K562 (cell line): ENCODE measurements at regions not wholly inside any gene's neighbourhood (a gene's known extent, or its start where the extent isn't known, plus 50 kb on each side); places are given as distances from the start of the nearest gene placed in this dataset.

Experiments used
- ATAC-seq: fragments of 200-7000 bp; cut with Tn5 transposase; 3 replicates; pipeline ENCODE4 v1.9.1; 2020; ENCODE audit warnings: moderate library complexity
- BruUV-seq: library from RNA; stranded (reverse); fragments of 400-500 nt; replicated peaks from 2 replicates; lab custom pipeline; 2021; lab: Mats Ljungman, UMichigan
- CTCF ChIA-PET: fragments of 300-600 bp; formaldehyde crosslinking; extraction: SDS; loops from one replicate; lab custom pipeline; 2021; ENCODE audit warnings: low intra/inter-chr PET ratio; lab: Yijun Ruan, JAX
- POLR2A ChIA-PET: fragments of 300-600, 350-650 bp; sonication (Branson Sonifier 250); formaldehyde crosslinking; extraction: SDS; loops from one replicate; lab custom pipeline; 2021; ENCODE audit warnings: antibody characterized with exemption, inconsistent platforms; lab: Yijun Ruan, JAX
- DNase-seq, 4 experiments: peaks; one replicate each; pipeline versions ENCODE4 v3.0.0 to v3.0.0-alpha.2; 2011 to 2018; ENCODE audit warnings: low spot score in 3 of 4, mixed read lengths in 3 of 4; ENCODE audit errors: extremely low read depth in 1 of 4
- FAIRE-seq: peaks from 2 replicates; lab custom pipeline; 2011; peaks lifted over from hg19 to GRCh38; lab: Jason Lieb, UNC
- H2AFZ ChIP-seq: 2 replicates; pipeline ENCODE4 v1.6.0; 2011; ENCODE audit warnings: low read depth, low read length, control low read depth, inconsistent platforms
- H3K27ac ChIP-seq: fragments of 200-600 bp; 3 replicates; pipeline ENCODE4 v1.8.0; 2011; ENCODE audit warnings: low read depth, mild to moderate bottlenecking, control low read depth, inconsistent platforms, low read length, moderate library complexity, mixed read lengths; ENCODE audit errors: extremely low read depth
- H3K27me3 ChIP-seq, 2 experiments: fragments of 300-600 bp in 1 of 2; 2 replicates in 1 of 2; 3 replicates in 1 of 2; pipeline versions ENCODE4 v1.6.0 to v1.8.0; 2011; ENCODE audit warnings: inconsistent platforms in 2 of 2, low read length in 2 of 2, mild to moderate bottlenecking in 1 of 2, mixed read lengths in 1 of 2, moderate library complexity in 1 of 2; ENCODE audit not compliant: control insufficient read depth in 2 of 2, insufficient read depth in 2 of 2
- H3K36me3 ChIP-seq: fragments of 300-600 bp; 3 replicates; pipeline ENCODE4 v1.8.0; 2011; ENCODE audit warnings: mild to moderate bottlenecking, low read length, inconsistent platforms; ENCODE audit not compliant: control insufficient read depth, insufficient read depth
- H3K4me1 ChIP-seq, 2 experiments: fragments of 200-600 bp in 1 of 2; replicated peaks in 1 of 2; 2 replicates in 1 of 2; 3 replicates in 1 of 2; pipeline versions ENCODE4 v1.5.1 to v1.8.0; 2011; ENCODE audit warnings: inconsistent platforms in 2 of 2, low read length in 2 of 2, mild to moderate bottlenecking in 1 of 2, mixed read lengths in 1 of 2, moderate library complexity in 1 of 2; ENCODE audit not compliant: control insufficient read depth in 2 of 2, insufficient read depth in 2 of 2
- H3K4me2 ChIP-seq: 2 replicates; pipeline ENCODE4 v1.6.1; 2011; ENCODE audit warnings: low read length, control low read depth, inconsistent platforms, mixed read lengths; ENCODE audit not compliant: insufficient read depth
- H3K4me3 ChIP-seq: fragments of 200-600 bp; sonication (generic), shearing (Covaris generic); 2 replicates; pipeline ENCODE4 v1.5.1; 2016; ENCODE audit warnings: control low read depth, inconsistent platforms
- H3K79me2 ChIP-seq: fragments of 200-600 bp; 3 replicates; pipeline ENCODE4 v1.8.0; 2011; ENCODE audit warnings: low read length, inconsistent platforms; ENCODE audit not compliant: control insufficient read depth, insufficient read depth
- H3K9ac ChIP-seq, 2 experiments: 2 replicates each; pipeline versions ENCODE4 v1.6.0 to v1.6.1; 2011; ENCODE audit warnings: low read depth in 2 of 2, low read length in 2 of 2, control low read depth in 1 of 2, inconsistent platforms in 1 of 2, mild to moderate bottlenecking in 1 of 2, mixed read lengths in 1 of 2; ENCODE audit not compliant: insufficient read depth in 1 of 2
- H3K9me1 ChIP-seq: one replicate; pipeline ENCODE4 v1.6.0; 2011; ENCODE audit warnings: inconsistent platforms, mild to moderate bottlenecking, low read length, moderate library complexity; ENCODE audit not compliant: control insufficient read depth, insufficient read depth
- H3K9me3 ChIP-seq: replicated peaks from 2 replicates; pipeline ENCODE4 v1.5.1; 2011; ENCODE audit warnings: low read depth, low read length, inconsistent platforms; ENCODE audit not compliant: control insufficient read depth, insufficient read depth
- H4K20me1 ChIP-seq: replicated peaks from 2 replicates; pipeline ENCODE4 v1.6.1; 2011; ENCODE audit warnings: low read length, inconsistent platforms, mixed read lengths; ENCODE audit not compliant: control insufficient read depth, insufficient read depth
- ARID2 ChIP-seq: fragments of 450-650 bp; IDR thresholded peaks from 2 replicates; pipeline ENCODE4 v1.6.1; 2017; ENCODE audit warnings: antibody characterized with exemption, mild to moderate bottlenecking
- ATF7 ChIP-seq: fragments of 450-650 bp; IDR thresholded peaks from 2 replicates; pipeline ENCODE4 v1.7.1; 2014; ENCODE audit warnings: mild to moderate bottlenecking, moderate library complexity
- DNMT1 ChIP-seq: fragments of 450-650 bp; IDR thresholded peaks from 2 replicates; pipeline ENCODE4 v1.6.1; 2016; ENCODE audit warnings: antibody characterized with exemption, mild to moderate bottlenecking
- ETV6 ChIP-seq, 3 experiments: fragments of 150-350 bp in 1 of 3; sonication (generic) in 1 of 3; formaldehyde crosslinking in 1 of 3; IDR thresholded peaks; 2 replicates each; pipeline versions ENCODE4 v1.6.1 to v1.8.0; 2014 to 2022; ENCODE audit warnings: borderline replicate concordance in 2 of 3, low read depth in 2 of 3, antibody characterized with exemption in 1 of 3, low read length in 1 of 3, mild to moderate bottlenecking in 1 of 3, missing genetic modification reagents in 1 of 3
- ILK ChIP-seq: fragments of 450-650 bp; IDR thresholded peaks from 2 replicates; pipeline ENCODE4 v1.6.1; 2016; ENCODE audit warnings: missing genetic modification characterization, low read depth, mild to moderate bottlenecking, missing compliant biosample characterization, moderate library complexity, borderline replicate concordance
- MIER1 ChIP-seq: fragments of 450-650 bp; IDR thresholded peaks from 2 replicates; pipeline ENCODE4 v1.6.1; 2016; ENCODE audit warnings: antibody characterized with exemption, mild to moderate bottlenecking, low read depth
- SMARCA5 ChIP-seq: fragments of 450-650 bp; IDR thresholded peaks from 2 replicates; pipeline ENCODE4 v1.6.1; 2016
- TEAD1 ChIP-seq, 2 experiments: fragments of 450-650 bp in 1 of 2; sonication (generic) in 1 of 2; formaldehyde crosslinking; IDR thresholded peaks; 2 replicates each; pipeline versions ENCODE4 v1.4.0 to v1.8.0; 2020 to 2022; ENCODE audit warnings: mild to moderate bottlenecking in 2 of 2, missing genetic modification reagents in 1 of 2
- ZKSCAN1 ChIP-seq: fragments of 150-350 bp; IDR thresholded peaks from 2 replicates; pipeline ENCODE4 v1.6.1; 2016; ENCODE audit warnings: low read depth, low read length
- WGBS: fragments of 100-300 bp; shearing (Covaris generic); methylation state at CpG from one replicate; pipeline ENCODE4 v1.1.6; 2016; ENCODE audit warnings: low coverage, mixed read lengths; ENCODE audit not compliant: insufficient coverage; ENCODE audit errors: missing lambda C conversion rate; 5-methylcytosine and 5-hydroxymethylcytosine counted together
- in situ Hi-C: fragments of 300-500 bp; cut with MboI; formaldehyde crosslinking; loops from 4 replicates; pipeline ENCODE4 v1.15.0; 2018; ENCODE audit warnings: inconsistent platforms, mixed read lengths
- intact Hi-C: fragments of 100-400 bp; cut with micrococcal nuclease; formaldehyde crosslinking; loops from 2 replicates; pipeline ENCODE4 v1.14.2; 2022
- TF ChIP-seq, protein P1 (sequence below), 2 experiments: fragments of 250-450 bp in 1 of 2; fragments of 450-650 bp in 1 of 2; sonication (Bioruptor Pico) in 1 of 2; IDR thresholded peaks; 2 replicates each; pipeline versions ENCODE4 v1.6.1 to v1.8.0; 2016 to 2021; ENCODE audit warnings: mild to moderate bottlenecking in 2 of 2, moderate library complexity in 2 of 2, missing compliant biosample characterization in 1 of 2, missing genetic modification characterization in 1 of 2
- TF ChIP-seq, protein P2 (sequence below): sonication (generic); formaldehyde crosslinking; IDR thresholded peaks from 2 replicates; pipeline ENCODE4 v1.8.1; 2023; ENCODE audit warnings: mild to moderate bottlenecking, missing genetic modification reagents

DNA sequence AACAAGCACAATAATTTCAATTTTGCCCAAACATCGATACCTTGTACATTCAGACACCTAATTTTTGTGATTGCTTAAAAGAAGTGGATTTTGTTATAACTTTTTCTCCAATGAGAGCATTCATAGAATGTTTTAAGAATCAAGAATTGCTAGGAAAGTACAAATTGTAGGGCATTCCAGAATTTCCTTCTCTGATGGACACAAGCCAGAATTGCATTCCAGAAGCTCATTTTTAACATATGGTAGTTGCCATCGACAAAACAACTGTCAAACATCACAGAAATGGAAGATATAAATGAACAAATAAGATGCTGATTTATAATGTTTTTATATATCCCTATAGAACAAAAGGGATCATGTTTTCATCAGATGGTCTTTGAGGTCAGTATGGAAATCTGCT, 258.4 kb upstream of the NPVF start (continued):
- TF ChIP-seq SMARCA5 (no peak), ILK (tag) (no peak), DNMT1 (no peak), ARID2 (no peak)
- TF ChIP-seq, protein P1, sequence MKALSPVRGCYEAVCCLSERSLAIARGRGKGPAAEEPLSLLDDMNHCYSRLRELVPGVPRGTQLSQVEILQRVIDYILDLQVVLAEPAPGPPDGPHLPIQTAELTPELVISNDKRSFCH (CRISPR knock-in tag; IDR thresholded peaks at IDR 0.05): no peak
- TF ChIP-seq, protein P1 (tag; IDR thresholded peaks at IDR 0.05): no peak
- TF ChIP-seq, protein P2, sequence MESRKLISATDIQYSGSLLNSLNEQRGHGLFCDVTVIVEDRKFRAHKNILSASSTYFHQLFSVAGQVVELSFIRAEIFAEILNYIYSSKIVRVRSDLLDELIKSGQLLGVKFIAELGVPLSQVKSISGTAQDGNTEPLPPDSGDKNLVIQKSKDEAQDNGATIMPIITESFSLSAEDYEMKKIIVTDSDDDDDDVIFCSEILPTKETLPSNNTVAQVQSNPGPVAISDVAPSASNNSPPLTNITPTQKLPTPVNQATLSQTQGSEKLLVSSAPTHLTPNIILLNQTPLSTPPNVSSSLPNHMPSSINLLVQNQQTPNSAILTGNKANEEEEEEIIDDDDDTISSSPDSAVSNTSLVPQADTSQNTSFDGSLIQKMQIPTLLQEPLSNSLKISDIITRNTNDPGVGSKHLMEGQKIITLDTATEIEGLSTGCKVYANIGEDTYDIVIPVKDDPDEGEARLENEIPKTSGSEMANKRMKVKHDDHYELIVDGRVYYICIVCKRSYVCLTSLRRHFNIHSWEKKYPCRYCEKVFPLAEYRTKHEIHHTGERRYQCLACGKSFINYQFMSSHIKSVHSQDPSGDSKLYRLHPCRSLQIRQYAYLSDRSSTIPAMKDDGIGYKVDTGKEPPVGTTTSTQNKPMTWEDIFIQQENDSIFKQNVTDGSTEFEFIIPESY (CRISPR knock-in tag): no peak

DNA sequence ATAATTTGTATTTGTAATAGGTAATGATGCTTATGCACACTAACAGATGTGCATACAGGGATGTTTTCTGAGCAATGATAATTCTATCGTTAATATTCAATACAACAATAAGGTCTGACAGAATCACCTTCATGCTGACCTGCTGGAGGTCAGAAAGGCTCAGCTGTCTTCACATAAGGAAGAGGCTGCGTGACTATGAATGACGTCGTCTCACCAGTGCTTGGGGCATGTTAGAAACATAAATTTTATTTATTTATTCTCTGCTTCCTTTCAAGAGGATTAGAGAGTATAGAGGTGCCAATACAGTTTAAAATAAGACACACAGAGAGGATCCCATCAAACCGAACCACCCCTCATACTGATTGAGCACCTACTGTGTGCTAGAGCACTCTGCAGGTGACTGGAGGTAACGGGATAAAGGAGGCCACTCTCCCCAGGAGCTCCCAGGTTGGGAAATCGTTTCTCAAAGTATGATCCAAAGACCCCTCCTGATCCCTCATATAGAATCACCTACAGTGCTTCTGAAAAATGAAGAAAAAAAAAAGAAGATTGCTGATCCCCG, 265.6 kb upstream of the NPVF start:
- TF ChIP-seq TEAD1 (CRISPR knock-in tag; IDR thresholded peaks at IDR 0.05) (no peak), ETV6 (IDR thresholded peaks at IDR 0.05; ENCODE audit: borderline replicate concordance in 1 of 2, low read depth in 2 of 2, low read length in 1 of 2) (no peak), ETV6 (CRISPR knock-in tag; IDR thresholded peaks at IDR 0.05; ENCODE audit: borderline replicate concordance) (no peak), ZKSCAN1 (peak; percentile 93), MIER1 (no peak), ATF7 (peak; percentile 56; the same call in 1 of the 2 replicates)
- no peak for DNase-seq
- H3K9ac ChIP-seq: no peak overlapping the region
- no TSS peak for BruUV-seq
- intact Hi-C loops: loop anchor here (10.0 kb wide), 1 partner anchor 361 kb away; no protein-coding TSS in a partner anchor
- CTCF ChIA-PET: no interaction called here
- H3K79me2 ChIP-seq: no peaks in the 10 kb centered on the region
- in situ Hi-C loops: no loop called here
- no peaks in the 10 kb centered on the region for H3K9me1 ChIP-seq
- no peak overlapping the region for H3K27ac ChIP-seq
- no peaks in the 10 kb centered on the region for H3K36me3 ChIP-seq
- H3K27me3 ChIP-seq: no peaks in the 10 kb centered on the region; a peak in 1 of 5 replicates
- peak overlapping the region; percentile 43 for H2AFZ ChIP-seq
- H3K9me3 ChIP-seq: no peaks in the 10 kb centered on the region
- WGBS: 54% methylated on average over 8 of the region's 8 CpGs
- no peak overlapping the region for H3K4me2 ChIP-seq
- peaks cover 16 to 31% of the 10 kb centered on the region in 2 experiments for H3K4me1 ChIP-seq
- H3K4me3 ChIP-seq: no peak overlapping the region
- ATAC-seq: no peak
- POLR2A ChIA-PET: interaction anchor here (1.0 kb wide), 1 partner anchor 368 kb away, joined by 4 read pairs; no protein-coding TSS in a partner anchor
- no peaks in the 10 kb centered on the region for H4K20me1 ChIP-seq
- FAIRE-seq: no peak
